ENCODE measurements at regions not wholly inside any gene's neighbourhood (a gene's known extent, or its start where the extent isn't known, plus 50 kb on each side); places are given as distances from the start of the nearest gene placed in this dataset.

DNA sequence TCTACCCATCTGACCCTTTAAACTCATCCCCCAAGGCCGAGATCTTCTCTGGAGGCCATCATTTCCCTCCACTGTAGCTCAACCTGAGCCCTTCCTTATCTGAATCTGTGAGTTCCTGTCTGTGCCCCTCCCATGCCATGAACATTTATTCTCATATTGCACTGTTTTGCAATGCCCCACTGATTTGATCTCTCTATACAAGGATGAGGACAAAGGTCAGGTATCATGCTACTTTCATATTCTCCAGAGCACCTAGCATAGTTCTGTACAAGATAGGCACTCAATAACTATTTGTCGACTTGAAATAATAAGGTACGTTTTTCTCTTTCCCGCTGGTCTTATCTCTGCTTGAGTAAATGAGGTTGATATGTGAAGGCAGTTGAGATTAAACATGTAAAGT is 135.5 kb downstream of the KLF5 start:
- TF ChIP-seq, protein P1, sequence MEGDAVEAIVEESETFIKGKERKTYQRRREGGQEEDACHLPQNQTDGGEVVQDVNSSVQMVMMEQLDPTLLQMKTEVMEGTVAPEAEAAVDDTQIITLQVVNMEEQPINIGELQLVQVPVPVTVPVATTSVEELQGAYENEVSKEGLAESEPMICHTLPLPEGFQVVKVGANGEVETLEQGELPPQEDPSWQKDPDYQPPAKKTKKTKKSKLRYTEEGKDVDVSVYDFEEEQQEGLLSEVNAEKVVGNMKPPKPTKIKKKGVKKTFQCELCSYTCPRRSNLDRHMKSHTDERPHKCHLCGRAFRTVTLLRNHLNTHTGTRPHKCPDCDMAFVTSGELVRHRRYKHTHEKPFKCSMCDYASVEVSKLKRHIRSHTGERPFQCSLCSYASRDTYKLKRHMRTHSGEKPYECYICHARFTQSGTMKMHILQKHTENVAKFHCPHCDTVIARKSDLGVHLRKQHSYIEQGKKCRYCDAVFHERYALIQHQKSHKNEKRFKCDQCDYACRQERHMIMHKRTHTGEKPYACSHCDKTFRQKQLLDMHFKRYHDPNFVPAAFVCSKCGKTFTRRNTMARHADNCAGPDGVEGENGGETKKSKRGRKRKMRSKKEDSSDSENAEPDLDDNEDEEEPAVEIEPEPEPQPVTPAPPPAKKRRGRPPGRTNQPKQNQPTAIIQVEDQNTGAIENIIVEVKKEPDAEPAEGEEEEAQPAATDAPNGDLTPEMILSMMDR (IDR thresholded peaks at IDR 0.05; ENCODE audit: insufficient read depth in 1 of 2, low read depth in 1 of 2, low read length in 1 of 2, severe bottlenecking in 1 of 2, unreplicated experiment in 1 of 2) = no peak
- BruUV-seq (replicated peaks) = no TSS peak
- intact Hi-C loops (cut with micrococcal nuclease; ENCODE audit: unreplicated experiment) = loop anchor here (10.0 kb wide), 1 partner anchor 510 kb away; no protein-coding TSS in a partner anchor
- peak overlapping the region; percentile 9 for H3K4me3 Mint-ChIP-seq (ENCODE audit: unreplicated experiment)
- peaks cover 8% of the 10 kb centered on the region for H3K4me1 Mint-ChIP-seq (ENCODE audit: low read depth, unreplicated experiment)
- H3K36me3 Mint-ChIP-seq (ENCODE audit: insufficient read depth, unreplicated experiment) = no peaks in the 10 kb centered on the region
- H3K27me3 ChIP-seq (replicated peaks; ENCODE audit: control insufficient read depth, insufficient read depth, low read length) = no peaks in the 10 kb centered on the region
- DNase-seq = peak; percentile 26 to 50
- H3K4me1 ChIP-seq = peaks cover 24% of the 10 kb centered on the region
- peaks cover 17% of the 10 kb centered on the region for H3K9me3 Mint-ChIP-seq (ENCODE audit: unreplicated experiment)
- H3K36me3 ChIP-seq (ENCODE audit: control insufficient read depth, insufficient read depth, low read length) = no peaks in the 10 kb centered on the region
- no peaks in the 10 kb centered on the region for H3K27me3 Mint-ChIP-seq (ENCODE audit: insufficient read depth, unreplicated experiment)
- H3K9me3 ChIP-seq = no peaks in the 10 kb centered on the region; the same call in 1 of the 2 replicates
- CTCF ChIA-PET = no interaction called here
- POLR2A ChIA-PET = no interaction called here
- peak overlapping the region; percentile 34 for H3K27ac Mint-ChIP-seq (ENCODE audit: unreplicated experiment)
- no peak overlapping the region for H3K4me3 ChIP-seq (ENCODE audit: low read depth, low read length)

DNA sequence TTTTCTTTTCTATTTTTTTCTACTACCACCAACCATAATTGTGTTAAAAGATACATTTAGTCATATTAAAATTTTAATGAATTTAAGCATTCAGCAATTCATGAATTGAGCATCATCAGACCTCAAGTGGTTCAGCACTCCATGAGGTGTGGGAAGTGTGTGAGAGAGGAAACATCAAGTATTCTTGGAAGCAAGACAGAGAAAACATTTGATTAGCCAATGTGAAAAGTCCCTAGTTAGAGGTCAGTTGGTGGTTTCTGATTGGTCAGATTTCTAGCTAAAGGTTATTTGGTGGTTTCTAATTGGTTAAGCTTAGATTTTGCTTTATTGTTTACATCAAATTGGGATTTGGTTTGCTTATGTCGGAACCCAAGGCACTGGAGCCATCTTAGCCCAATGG is 134.7 kb downstream of the KLF5 start:
- Histone ChIP-seq H3K27me3 (replicated peaks; ENCODE audit: control insufficient read depth, insufficient read depth, low read length) (no peaks in the 10 kb centered on the region), H3K4me3 (ENCODE audit: low read depth, low read length) (no peak overlapping the region), H3K36me3 (ENCODE audit: control insufficient read depth, insufficient read depth, low read length) (no peaks in the 10 kb centered on the region), H3K9me3 (no peaks in the 10 kb centered on the region; the same call in 1 of the 2 replicates), H3K4me1 (peaks cover 17% of the 10 kb centered on the region)
- H3K27me3 Mint-ChIP-seq (ENCODE audit: insufficient read depth, unreplicated experiment) = no peaks in the 10 kb centered on the region
- CTCF ChIA-PET = no interaction called here
- H3K36me3 Mint-ChIP-seq (ENCODE audit: insufficient read depth, unreplicated experiment) = no peaks in the 10 kb centered on the region
- H3K9me3 Mint-ChIP-seq (ENCODE audit: unreplicated experiment) = peaks cover 17% of the 10 kb centered on the region
- intact Hi-C loops (cut with micrococcal nuclease; ENCODE audit: unreplicated experiment) = loop anchor here (10.0 kb wide), 1 partner anchor 511 kb away; no protein-coding TSS in a partner anchor
- DNase-seq = no peak
- BruUV-seq (replicated peaks) = no TSS peak
- H3K4me3 Mint-ChIP-seq (ENCODE audit: unreplicated experiment) = no peak overlapping the region
- no peak overlapping the region for H3K27ac Mint-ChIP-seq (ENCODE audit: unreplicated experiment)
- H3K4me1 Mint-ChIP-seq (ENCODE audit: low read depth, unreplicated experiment) = peaks cover 8% of the 10 kb centered on the region
- POLR2A ChIA-PET = no interaction called here
- TF ChIP-seq, protein P1 (IDR thresholded peaks at IDR 0.05; ENCODE audit: insufficient read depth in 1 of 2, low read depth in 1 of 2, low read length in 1 of 2, severe bottlenecking in 1 of 2, unreplicated experiment in 1 of 2) = no peak

DNA sequence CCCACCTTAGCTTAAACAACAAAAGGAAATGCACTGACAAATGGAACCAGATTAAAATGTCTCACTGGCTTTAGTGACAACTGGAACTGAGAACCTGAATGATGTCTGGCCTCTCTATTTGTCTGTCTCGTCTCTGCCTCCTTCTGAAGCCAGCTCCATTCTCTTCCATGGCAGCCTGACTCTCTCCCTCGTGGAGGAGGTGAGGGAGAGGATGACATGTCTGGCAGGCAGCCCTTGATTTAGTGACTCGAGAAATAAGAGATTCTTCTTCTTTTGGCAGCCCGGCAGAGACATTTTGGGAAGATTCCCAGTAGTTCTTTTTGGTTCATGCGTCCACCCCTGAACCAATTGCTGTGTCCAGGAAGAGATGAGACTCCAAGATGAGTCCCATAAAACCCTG is 131.7 kb downstream of the KLF5 start:
- no peaks in the 10 kb centered on the region; the same call in 1 of the 2 replicates for H3K9me3 ChIP-seq
- H3K27me3 Mint-ChIP-seq (ENCODE audit: insufficient read depth, unreplicated experiment) = no peaks in the 10 kb centered on the region
- peaks cover 15% of the 10 kb centered on the region for H3K4me1 ChIP-seq
- H3K27me3 ChIP-seq (replicated peaks; ENCODE audit: control insufficient read depth, insufficient read depth, low read length) = no peaks in the 10 kb centered on the region
- H3K4me3 ChIP-seq (ENCODE audit: low read depth, low read length) = no peak overlapping the region
- ChIA-PET CTCF (no interaction called here), POLR2A (no interaction called here)
- no peak for DNase-seq
- H3K4me1 Mint-ChIP-seq (ENCODE audit: low read depth, unreplicated experiment) = peaks cover 8% of the 10 kb centered on the region
- TF ChIP-seq, protein P1 (IDR thresholded peaks at IDR 0.05; ENCODE audit: insufficient read depth in 1 of 2, low read depth in 1 of 2, low read length in 1 of 2, severe bottlenecking in 1 of 2, unreplicated experiment in 1 of 2) = no peak
- no peak overlapping the region for H3K27ac Mint-ChIP-seq (ENCODE audit: unreplicated experiment)
- BruUV-seq (replicated peaks) = no TSS peak
- H3K9me3 Mint-ChIP-seq (ENCODE audit: unreplicated experiment) = peaks cover 26% of the 10 kb centered on the region
- no peaks in the 10 kb centered on the region for H3K36me3 Mint-ChIP-seq (ENCODE audit: insufficient read depth, unreplicated experiment)
- no peaks in the 10 kb centered on the region for H3K36me3 ChIP-seq (ENCODE audit: control insufficient read depth, insufficient read depth, low read length)
- H3K4me3 Mint-ChIP-seq (ENCODE audit: unreplicated experiment) = no peak overlapping the region
- intact Hi-C loops (cut with micrococcal nuclease; ENCODE audit: unreplicated experiment) = loop anchor here (10.0 kb wide), 1 partner anchor 514 kb away; no protein-coding TSS in a partner anchor

Measured in Caco-2 (cell line).